Loucy (cell line): ENCODE measurements at regions not wholly inside any gene's neighbourhood (a gene's known extent, or its start where the extent isn't known, plus 50 kb on each side); places are given as distances from the start of the nearest gene placed in this dataset.

ENCODE experiments used
- H2AFZ ChIP-seq: fragments of 200-600 bp; sonication (generic); 2 replicates; pipeline ENCODE4 v1.6.0; 2016; ENCODE audit warnings: antibody characterized with exemption, mild to moderate bottlenecking, low read length, moderate library complexity
- H3F3A ChIP-seq: fragments of 200-600 bp; 2 replicates; pipeline ENCODE4 v1.6.0; 2016; ENCODE audit warnings: antibody characterized with exemption, low read depth, mild to moderate bottlenecking
- H3K27me3 ChIP-seq: fragments of 200-600 bp; sonication (generic); 2 replicates; pipeline ENCODE4 v1.6.1; 2014; ENCODE audit warnings: low read length, mild to moderate bottlenecking; ENCODE audit not compliant: insufficient read depth, poor library complexity, severe bottlenecking
- H3K36me3 ChIP-seq: fragments of 200-600 bp; sonication (generic); 2 replicates; pipeline ENCODE4 v1.6.1; 2016; ENCODE audit warnings: low read length; ENCODE audit not compliant: insufficient read depth
- H3K4me1 ChIP-seq: fragments of 200-600 bp; sonication (generic); 2 replicates; pipeline ENCODE4 v1.5.1; 2014; ENCODE audit warnings: low read length, mild to moderate bottlenecking; ENCODE audit not compliant: insufficient read depth, poor library complexity, severe bottlenecking
- H3K4me2 ChIP-seq: fragments of 200-600 bp; sonication (generic); 2 replicates; pipeline ENCODE4 v1.6.0; 2014; ENCODE audit warnings: antibody characterized with exemption, low read length, low read depth, mild to moderate bottlenecking; ENCODE audit not compliant: poor library complexity, severe bottlenecking
- H3K4me3 ChIP-seq: fragments of 200-600 bp; sonication (generic); 2 replicates; pipeline ENCODE4 v1.5.1; 2014; ENCODE audit warnings: low read length, mild to moderate bottlenecking, mixed read lengths; ENCODE audit not compliant: poor library complexity, severe bottlenecking
- H3K79me2 ChIP-seq: fragments of 200-600 bp; sonication (generic); 2 replicates; pipeline ENCODE4 v1.6.1; 2014; ENCODE audit warnings: low read length; ENCODE audit not compliant: insufficient read depth
- H3K9ac ChIP-seq: fragments of 200-600 bp; sonication (generic); 2 replicates; pipeline ENCODE4 v1.6.0; 2014; ENCODE audit warnings: mild to moderate bottlenecking, low read depth, low read length, moderate library complexity; ENCODE audit not compliant: poor library complexity, severe bottlenecking
- H3K9me2 ChIP-seq: fragments of 200-600 bp; sonication (generic); replicated peaks from 2 replicates; pipeline ENCODE4 v1.6.1; 2016; ENCODE audit warnings: low read depth, low read length, mixed read lengths
- H3K9me3 ChIP-seq: fragments of 200-600 bp; sonication (generic); 2 replicates; pipeline ENCODE4 v1.6.1; 2014; ENCODE audit warnings: mild to moderate bottlenecking, antibody characterized with exemption, low read length, low read depth; ENCODE audit not compliant: insufficient read depth
- H4K20me1 ChIP-seq: fragments of 200-600 bp; sonication (generic); 2 replicates; pipeline ENCODE4 v1.6.0; 2014; ENCODE audit warnings: antibody characterized with exemption, low read length, mild to moderate bottlenecking; ENCODE audit not compliant: insufficient read depth, poor library complexity, severe bottlenecking
- CTCF ChIP-seq: fragments of 200-600 bp; sonication (generic); conservative IDR thresholded peaks from 2 replicates; pipeline ENCODE4 v1.5.1; 2014; ENCODE audit warnings: mild to moderate bottlenecking, antibody characterized with exemption, low read length
- EZH2phosphoT487 ChIP-seq: fragments of 200-600 bp; IDR thresholded peaks from 2 replicates; pipeline ENCODE4 v1.6.1; 2018; ENCODE audit warnings: antibody characterized with exemption, mild to moderate bottlenecking, moderate library complexity, borderline replicate concordance

- no peak for TF ChIP-seq EZH2phosphoT487
- TF ChIP-seq CTCF = no peak
- H3K9me3 ChIP-seq = no peaks in the 10 kb centered on the region
Observed at GRCh38 chr2:184413221-184413620, 185.1 kb upstream of the ZNF804A start.

DNA sequence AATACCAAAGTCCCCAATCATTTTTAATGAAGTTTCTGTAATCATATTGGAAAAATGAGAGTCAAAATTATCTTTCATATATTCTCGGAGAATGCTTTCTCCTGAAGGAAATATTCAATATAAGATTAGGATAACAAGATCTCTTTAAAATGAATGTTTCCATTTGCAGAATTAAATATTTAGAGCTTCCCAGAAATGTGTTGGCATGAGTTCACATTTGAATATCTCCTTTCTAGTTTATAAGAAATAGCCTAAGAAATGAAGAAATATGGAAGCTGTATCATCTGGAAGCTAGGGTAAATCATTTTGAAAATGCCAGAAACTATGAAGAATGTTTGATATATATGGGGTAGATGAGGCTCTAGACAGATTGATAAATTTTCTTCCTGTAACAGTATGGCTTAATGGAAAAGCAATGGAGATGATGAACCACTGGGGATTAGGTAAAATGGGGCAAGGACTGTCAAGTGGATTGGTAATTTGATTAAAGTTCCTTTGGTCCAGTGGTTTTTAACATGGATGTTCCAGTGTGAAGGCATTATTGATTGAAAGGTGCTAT is 184.6 kb upstream of the ZNF804A start:
- H3K4me1 ChIP-seq = no peaks in the 10 kb centered on the region
- H3K4me2 ChIP-seq = no peak overlapping the region
- no peaks in the 10 kb centered on the region for H3F3A ChIP-seq
- no peaks in the 10 kb centered on the region for H3K9me2 ChIP-seq
- H3K4me3 ChIP-seq = no peak overlapping the region
- H3K9me3 ChIP-seq = no peaks in the 10 kb centered on the region
- no peaks in the 10 kb centered on the region for H4K20me1 ChIP-seq
- H3K79me2 ChIP-seq = no peaks in the 10 kb centered on the region
- H2AFZ ChIP-seq = no peak overlapping the region
- H3K27me3 ChIP-seq = no peaks in the 10 kb centered on the region
- no peak overlapping the region for H3K9ac ChIP-seq
- TF ChIP-seq CTCF (no peak), EZH2phosphoT487 (no peak)
- no peaks in the 10 kb centered on the region for H3K36me3 ChIP-seq

More at GRCh38 chr2:184413221-184413620, 185.1 kb upstream of the ZNF804A start:
- Histone ChIP-seq H3K9me2 (no peaks in the 10 kb centered on the region), H3F3A (no peaks in the 10 kb centered on the region), H2AFZ (no peak overlapping the region), H3K79me2 (no peaks in the 10 kb centered on the region), H3K27me3 (no peaks in the 10 kb centered on the region), H3K4me1 (no peaks in the 10 kb centered on the region), H3K4me2 (no peak overlapping the region), H4K20me1 (no peaks in the 10 kb centered on the region), H3K36me3 (no peaks in the 10 kb centered on the region), H3K9ac (no peak overlapping the region), H3K4me3 (no peak overlapping the region)

- Histone ChIP-seq H3K9me2 (no peaks in the 10 kb centered on the region), H4K20me1 (no peaks in the 10 kb centered on the region), H3K36me3 (no peaks in the 10 kb centered on the region), H3F3A (no peaks in the 10 kb centered on the region), H3K9me3 (no peaks in the 10 kb centered on the region), H3K27me3 (no peaks in the 10 kb centered on the region), H3K79me2 (no peaks in the 10 kb centered on the region), H3K4me1 (no peaks in the 10 kb centered on the region), H3K4me3 (no peak overlapping the region), H3K9ac (no peak overlapping the region), H3K4me2 (no peak overlapping the region), H2AFZ (no peak overlapping the region)
- no peak for TF ChIP-seq CTCF
- TF ChIP-seq EZH2phosphoT487 = no peak
Observed at GRCh38 chr2:184416146-184416913, 182.0 kb upstream of the ZNF804A start.
